IMR-90 (cell line): ENCODE measurements at regions not wholly inside any gene's neighbourhood (a gene's known extent, or its start where the extent isn't known, plus 50 kb on each side); places are given as distances from the start of the nearest gene placed in this dataset.

Experiments
- ATAC-seq: fragments of 200-7000 bp; cut with Tn5 transposase; 2 replicates; pipeline ENCODE4 v1.9.1; 2020; ENCODE audit warnings: low read depth, mild to moderate bottlenecking, moderate library complexity
- BruUV-seq: library from RNA; stranded (reverse); fragments of 400-500 nt; replicated peaks from 2 replicates; lab custom pipeline; 2021; lab: Mats Ljungman, UMichigan
- CTCF ChIA-PET: fragments of 300-600 bp; formaldehyde crosslinking; extraction: SDS; loops from one replicate; lab custom pipeline; 2021; ENCODE audit warnings: antibody characterized with exemption; lab: Yijun Ruan, JAX
- POLR2A ChIA-PET: fragments of 300-600 bp; sonication (Branson Sonifier 250); formaldehyde crosslinking; loops from one replicate; lab custom pipeline; 2022; ENCODE audit warnings: antibody characterized with exemption; ENCODE audit not compliant: unreplicated experiment; lab: Charles Lee
- DNase-seq: peaks from one replicate; pipeline ENCODE4 v3.0.0; 2013
- H2AFZ ChIP-seq: replicated peaks from 2 replicates; pipeline ENCODE3; 2013; ENCODE audit warnings: low read length, mild to moderate bottlenecking; ENCODE audit not compliant: poor library complexity
- H2AK5ac ChIP-seq: 2 replicates; pipeline ENCODE4 v1.6.1; 2013; ENCODE audit warnings: low read depth, low read length, inconsistent platforms
- H2AK9ac ChIP-seq: replicated peaks from 2 replicates; pipeline ENCODE3; 2013; ENCODE audit warnings: mild to moderate bottlenecking, low read depth, low read length, moderate library complexity; ENCODE audit not compliant: poor library complexity
- H2BK120ac ChIP-seq: 2 replicates; pipeline ENCODE4 v1.6.1; 2013; ENCODE audit warnings: low read depth, low read length, inconsistent platforms
- H2BK15ac ChIP-seq: 3 replicates; pipeline ENCODE4 v1.6.1; 2013; ENCODE audit warnings: low read depth, low read length, inconsistent platforms
- H2BK20ac ChIP-seq: 2 replicates; pipeline ENCODE4 v1.6.1; 2013; ENCODE audit warnings: low read depth, mild to moderate bottlenecking, inconsistent platforms, low read length, moderate library complexity
- H2BK5ac ChIP-seq: 2 replicates; pipeline ENCODE4 v1.6.1; 2013; ENCODE audit warnings: mild to moderate bottlenecking, low read depth, low read length, inconsistent platforms; ENCODE audit not compliant: poor library complexity, severe bottlenecking
- H3K14ac ChIP-seq: replicated peaks from 2 replicates; pipeline ENCODE4 v1.6.1; 2013; ENCODE audit warnings: low read depth, low read length, inconsistent platforms
- H3K18ac ChIP-seq: 2 replicates; pipeline ENCODE4 v1.6.1; 2013; ENCODE audit warnings: low read depth, low read length, control low read depth
- H3K23ac ChIP-seq: 2 replicates; pipeline ENCODE4 v1.6.1; 2013; ENCODE audit warnings: low read depth, low read length, inconsistent platforms
- H3K27ac ChIP-seq: 2 replicates; pipeline ENCODE4 v1.5.1; 2013; ENCODE audit warnings: mild to moderate bottlenecking, control low read depth, low read length; ENCODE audit not compliant: insufficient read depth
- H3K27me3 ChIP-seq: 2 replicates; pipeline ENCODE4 v1.6.1; 2013; ENCODE audit warnings: low read length; ENCODE audit not compliant: control insufficient read depth, insufficient read depth
- H3K36me3 ChIP-seq: 2 replicates; pipeline ENCODE4 v1.6.1; 2013; ENCODE audit warnings: low read length, mixed read lengths; ENCODE audit not compliant: control insufficient read depth, insufficient read depth
- H3K4ac ChIP-seq: 2 replicates; pipeline ENCODE4 v1.6.1; 2013; ENCODE audit warnings: low read depth, low read length, inconsistent platforms
- H3K4me1 ChIP-seq: 2 replicates; pipeline ENCODE4 v1.6.1; 2013; ENCODE audit warnings: low read length, mixed read lengths; ENCODE audit not compliant: control insufficient read depth, insufficient read depth
- H3K4me2 ChIP-seq: 2 replicates; pipeline ENCODE4 v1.6.1; 2013; ENCODE audit warnings: low read depth, mild to moderate bottlenecking, control low read depth, low read length, moderate library complexity
- H3K4me3 ChIP-seq: 2 replicates; pipeline ENCODE4 v1.5.1; 2013; ENCODE audit warnings: low read depth, mild to moderate bottlenecking, control low read depth, low read length, moderate library complexity; ENCODE audit not compliant: insufficient read depth
- H3K56ac ChIP-seq: 2 replicates; pipeline ENCODE4 v1.6.1; 2013; ENCODE audit warnings: low read length, inconsistent platforms; ENCODE audit not compliant: insufficient read depth; ENCODE audit errors: extremely low read depth
- H3K79me1 ChIP-seq, 2 experiments: 2 replicates each; pipeline ENCODE4 v1.6.1; 2013; ENCODE audit warnings: low read length in 2 of 2, inconsistent platforms in 1 of 2, low read depth in 1 of 2
- H3K9ac ChIP-seq: 2 replicates; pipeline ENCODE4 v1.6.1; 2013; ENCODE audit warnings: low read depth, low read length, control low read depth
- H3K9me1 ChIP-seq: 2 replicates; pipeline ENCODE4 v1.6.1; 2013; ENCODE audit warnings: low read length, inconsistent platforms; ENCODE audit not compliant: insufficient read depth
- H3K9me3 ChIP-seq: 2 replicates; pipeline ENCODE4 v1.6.1; 2013; ENCODE audit warnings: low read length; ENCODE audit not compliant: control insufficient read depth, insufficient read depth
- H4K20me1 ChIP-seq: 2 replicates; pipeline ENCODE4 v1.6.1; 2013; ENCODE audit warnings: low read length, inconsistent platforms; ENCODE audit not compliant: insufficient read depth
- H4K5ac ChIP-seq: 2 replicates; pipeline ENCODE4 v1.6.1; 2013; ENCODE audit warnings: mild to moderate bottlenecking, low read depth, low read length, control low read depth
- H4K8ac ChIP-seq, 2 experiments: 2 replicates each; pipeline ENCODE4 v1.6.1; 2013; ENCODE audit warnings: low read depth in 2 of 2, low read length in 2 of 2, control low read depth in 1 of 2, inconsistent platforms in 1 of 2
- H4K91ac ChIP-seq: 2 replicates; pipeline ENCODE4 v1.6.1; 2013; ENCODE audit warnings: low read depth, low read length, inconsistent platforms; ENCODE audit not compliant: insufficient read depth
- BHLHE40 ChIP-seq: fragments of 150-350 bp; IDR thresholded peaks from 2 replicates; pipeline ENCODE4 v1.6.1; 2016; ENCODE audit warnings: mild to moderate bottlenecking, low read depth, low read length
- CEBPB ChIP-seq: IDR thresholded peaks from 2 replicates; pipeline ENCODE4 v1.6.1; 2012; ENCODE audit warnings: low read depth, low read length, improper control_type of control experiment
- CHD1 ChIP-seq: IDR thresholded peaks from 2 replicates; pipeline ENCODE4 v1.6.1; 2012; ENCODE audit warnings: low read depth, low read length, improper control_type of control experiment
- FOS ChIP-seq: fragments of 150-350 bp; IDR thresholded peaks from 2 replicates; pipeline ENCODE4 v1.6.1; 2016; ENCODE audit warnings: low read depth, low read length
- MAZ ChIP-seq: IDR thresholded peaks from 2 replicates; pipeline ENCODE4 v1.6.1; 2012; ENCODE audit warnings: low read depth, mild to moderate bottlenecking, low read length, improper control_type of control experiment, moderate library complexity, borderline replicate concordance
- MXI1 ChIP-seq: IDR thresholded peaks from 2 replicates; pipeline ENCODE4 v1.6.1; 2012; ENCODE audit warnings: low read depth, mild to moderate bottlenecking, low read length, moderate library complexity, borderline replicate concordance
- NFE2L2 ChIP-seq: fragments of 150-350 bp; IDR thresholded peaks from 2 replicates; pipeline ENCODE4 v1.6.1; 2016; ENCODE audit warnings: low read depth, mild to moderate bottlenecking, low read length
- POLR2A ChIP-seq: IDR thresholded peaks from 2 replicates; pipeline ENCODE4 v1.6.1; 2012; ENCODE audit warnings: mild to moderate bottlenecking, low read depth, low read length
- RAD21 ChIP-seq: IDR thresholded peaks from 2 replicates; pipeline ENCODE4 v1.6.1; 2012; ENCODE audit warnings: low read length, improper control_type of control experiment
- RCOR1 ChIP-seq: IDR thresholded peaks from 2 replicates; pipeline ENCODE4 v1.6.1; 2012; ENCODE audit warnings: mild to moderate bottlenecking, low read length, improper control_type of control experiment; ENCODE audit not compliant: insufficient replicate concordance
- RFX5 ChIP-seq: IDR thresholded peaks from 2 replicates; pipeline ENCODE4 v1.8.0; 2012; ENCODE audit warnings: low read depth, mild to moderate bottlenecking, low read length, moderate library complexity
- SMC3 ChIP-seq: fragments of 150-350 bp; IDR thresholded peaks from 2 replicates; pipeline ENCODE4 v1.6.1; 2016; ENCODE audit warnings: low read depth, mild to moderate bottlenecking, antibody characterized with exemption, low read length, moderate library complexity
- WGBS, 2 experiments: methylation state at CpG; one replicate each; pipeline versions ENCODE4 v1.1.5 to v1.1.7; 2013; ENCODE audit warnings: missing lambda C conversion rate in 2 of 2; ENCODE audit not compliant: insufficient read length in 1 of 2; ENCODE audit errors: extremely low coverage in 2 of 2; 5-methylcytosine and 5-hydroxymethylcytosine counted together
- dilution Hi-C: fragments of 300-500 bp; cut with HindIII; formaldehyde crosslinking; loops from one replicate; pipeline ENCODE4 v1.14.3; 2018; ENCODE audit warnings: low sequenced_read_pairs; ENCODE audit not compliant: unreplicated experiment
- in situ Hi-C: fragments of 300-500 bp; cut with MboI; formaldehyde crosslinking; loops from 3 replicates; pipeline ENCODE4 v1.14.3; 2019; ENCODE audit warnings: low sequenced_read_pairs, inconsistent platforms, mixed read lengths
- intact Hi-C: fragments of 100-400 bp; cut with micrococcal nuclease; formaldehyde crosslinking; loops from 2 replicates; pipeline ENCODE4 v1.10.0; 2022
- TF ChIP-seq, protein P1 (sequence below): fragments of 150-350 bp; IDR thresholded peaks from 2 replicates; pipeline ENCODE4 v1.6.1; 2016; ENCODE audit warnings: low read depth, mild to moderate bottlenecking, low read length, moderate library complexity, borderline replicate concordance
- TF ChIP-seq, protein P2 (sequence below): conservative IDR thresholded peaks from 2 replicates; pipeline ENCODE4 v1.5.1; 2012; ENCODE audit warnings: mild to moderate bottlenecking, low read depth, low read length, improper control_type of control experiment

DNA sequence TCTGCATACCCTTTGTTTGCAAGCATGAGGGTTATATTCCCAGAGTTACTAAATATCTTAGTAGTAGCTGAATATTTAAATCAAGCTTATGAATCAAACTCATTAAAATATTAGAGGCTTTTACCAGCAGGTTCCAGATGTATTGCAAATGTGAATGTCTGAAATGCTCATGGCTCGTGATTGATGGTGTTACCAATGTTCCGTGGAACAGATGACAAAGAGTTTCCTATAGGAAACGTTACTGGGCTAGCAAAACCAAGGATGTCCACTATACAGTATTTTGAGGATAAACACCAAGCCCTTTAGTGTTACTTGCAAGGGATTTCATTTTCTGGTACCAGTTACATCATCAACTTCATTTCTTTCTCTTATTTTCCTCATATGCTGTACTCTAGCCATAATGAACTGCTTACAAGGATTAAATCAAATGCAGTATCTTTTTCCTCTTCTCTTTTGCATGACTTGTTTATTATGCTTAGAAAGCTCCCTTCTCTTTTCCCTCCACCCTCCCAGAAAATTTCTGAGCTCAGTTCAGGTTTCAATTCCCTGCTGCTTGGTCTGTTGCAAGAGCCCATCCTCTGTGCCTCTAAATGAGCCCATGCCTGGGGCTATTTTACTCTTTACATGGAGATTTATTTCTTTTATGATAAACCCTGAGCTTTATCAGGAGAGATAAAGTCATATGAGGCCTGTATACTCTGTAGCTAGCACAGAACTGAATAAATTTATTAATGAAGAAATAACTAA lies 1537.1 kb upstream of the GOT2 start:
- CTCF ChIA-PET: no interaction called here
- 20% methylated on average over 1 of the region's 3 CpGs; no CpG with 5 or more reads in 1 of the 2 experiments for WGBS, 2 experiments

More for the DNA sequence above, 1537.1 kb upstream of the GOT2 start:
- Histone ChIP-seq H2BK20ac (no peak overlapping the region), H3K4me3 (no peak overlapping the region), H3K9me1 (no peaks in the 10 kb centered on the region), H2AK5ac (no peak overlapping the region), H3K56ac (no peak overlapping the region), H3K79me1 (no peaks in the 10 kb centered on the region), H2BK120ac (no peak overlapping the region), H3K4me2 (no peak overlapping the region), H3K4me1 (no peaks in the 10 kb centered on the region), H4K20me1 (no peaks in the 10 kb centered on the region), H2AFZ (no peak overlapping the region), H3K9ac (no peak overlapping the region), H4K5ac (no peak overlapping the region), H3K9me3 (peaks cover 6% of the 10 kb centered on the region), H2BK5ac (no peak overlapping the region), H2BK15ac (no peak overlapping the region), H3K18ac (no peak overlapping the region), H4K8ac (no peak overlapping the region), H3K23ac (no peak overlapping the region), H3K14ac (no peak overlapping the region), H3K36me3 (no peaks in the 10 kb centered on the region), H3K27ac (no peak overlapping the region), H4K91ac (no peak overlapping the region), H2AK9ac (no peak overlapping the region), H3K27me3 (no peaks in the 10 kb centered on the region), H3K4ac (no peak overlapping the region)
- ATAC-seq (no peak), DNase-seq (no peak)
- POLR2A ChIA-PET: no interaction called here
- intact Hi-C loops (no loop called here), in situ Hi-C loops (no loop called here), dilution Hi-C loops (no loop called here)
- TF ChIP-seq RCOR1 (no peak), CHD1 (no peak), NFE2L2 (no peak), BHLHE40 (no peak), CEBPB (no peak), POLR2A (no peak), RAD21 (no peak), SMC3 (no peak), RFX5 (no peak), MXI1 (no peak), FOS (no peak), MAZ (no peak)
- TF ChIP-seq, protein P1, sequence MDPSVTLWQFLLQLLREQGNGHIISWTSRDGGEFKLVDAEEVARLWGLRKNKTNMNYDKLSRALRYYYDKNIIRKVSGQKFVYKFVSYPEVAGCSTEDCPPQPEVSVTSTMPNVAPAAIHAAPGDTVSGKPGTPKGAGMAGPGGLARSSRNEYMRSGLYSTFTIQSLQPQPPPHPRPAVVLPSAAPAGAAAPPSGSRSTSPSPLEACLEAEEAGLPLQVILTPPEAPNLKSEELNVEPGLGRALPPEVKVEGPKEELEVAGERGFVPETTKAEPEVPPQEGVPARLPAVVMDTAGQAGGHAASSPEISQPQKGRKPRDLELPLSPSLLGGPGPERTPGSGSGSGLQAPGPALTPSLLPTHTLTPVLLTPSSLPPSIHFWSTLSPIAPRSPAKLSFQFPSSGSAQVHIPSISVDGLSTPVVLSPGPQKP: no peak
- TF ChIP-seq, protein P2, sequence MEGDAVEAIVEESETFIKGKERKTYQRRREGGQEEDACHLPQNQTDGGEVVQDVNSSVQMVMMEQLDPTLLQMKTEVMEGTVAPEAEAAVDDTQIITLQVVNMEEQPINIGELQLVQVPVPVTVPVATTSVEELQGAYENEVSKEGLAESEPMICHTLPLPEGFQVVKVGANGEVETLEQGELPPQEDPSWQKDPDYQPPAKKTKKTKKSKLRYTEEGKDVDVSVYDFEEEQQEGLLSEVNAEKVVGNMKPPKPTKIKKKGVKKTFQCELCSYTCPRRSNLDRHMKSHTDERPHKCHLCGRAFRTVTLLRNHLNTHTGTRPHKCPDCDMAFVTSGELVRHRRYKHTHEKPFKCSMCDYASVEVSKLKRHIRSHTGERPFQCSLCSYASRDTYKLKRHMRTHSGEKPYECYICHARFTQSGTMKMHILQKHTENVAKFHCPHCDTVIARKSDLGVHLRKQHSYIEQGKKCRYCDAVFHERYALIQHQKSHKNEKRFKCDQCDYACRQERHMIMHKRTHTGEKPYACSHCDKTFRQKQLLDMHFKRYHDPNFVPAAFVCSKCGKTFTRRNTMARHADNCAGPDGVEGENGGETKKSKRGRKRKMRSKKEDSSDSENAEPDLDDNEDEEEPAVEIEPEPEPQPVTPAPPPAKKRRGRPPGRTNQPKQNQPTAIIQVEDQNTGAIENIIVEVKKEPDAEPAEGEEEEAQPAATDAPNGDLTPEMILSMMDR: no peak
- BruUV-seq: no TSS peak
